ENCODE measurements at regions not wholly inside any gene's neighbourhood (a gene's known extent, or its start where the extent isn't known, plus 50 kb on each side); places are given as distances from the start of the nearest gene placed in this dataset.

DNA sequence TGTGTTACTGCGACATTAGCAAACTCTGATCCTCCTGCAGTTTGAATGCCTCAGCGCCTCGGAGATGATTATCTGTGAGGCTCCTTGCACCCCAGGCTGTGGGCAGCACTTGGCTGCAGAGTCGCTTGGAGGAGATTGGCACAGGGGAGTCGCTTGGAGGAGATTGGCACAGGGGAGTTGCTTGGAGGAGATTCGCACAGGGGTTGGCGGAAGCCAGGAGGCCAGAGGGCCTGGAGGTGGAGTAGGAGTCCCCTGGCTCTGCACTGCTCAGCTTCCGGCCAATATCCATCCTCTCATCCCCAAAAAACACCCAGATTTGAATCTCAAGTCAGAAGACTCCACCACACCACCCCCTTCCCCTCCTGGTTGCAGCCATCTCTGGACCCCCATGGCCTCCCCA lies 192.6 kb upstream of the NECTIN1 start:
- H3K79me2 ChIP-seq (ENCODE audit: control insufficient read depth, insufficient read depth, low read length), result no peaks in the 10 kb centered on the region
- no peaks in the 10 kb centered on the region for H3K9me3 ChIP-seq (replicated peaks; ENCODE audit: control insufficient read depth, insufficient read depth, low read length)
- no peak overlapping the region for H3K4me3 ChIP-seq (replicated peaks in 1 of 3; ENCODE audit: insufficient read depth in 1 of 3, low read depth in 1 of 3, low read length in 3 of 3)
- no peaks in the 10 kb centered on the region for H3K4me1 ChIP-seq (ENCODE audit: control insufficient read depth, extremely low read depth, insufficient read depth, low read length)
- BruUV-seq (replicated peaks), result no TSS peak
- ChIA-PET POLR2A (no interaction called here), CTCF (no interaction called here)
- H3K4me2 ChIP-seq (ENCODE audit: insufficient read depth, low read length), result no peak overlapping the region
- TF ChIP-seq, protein P1, sequence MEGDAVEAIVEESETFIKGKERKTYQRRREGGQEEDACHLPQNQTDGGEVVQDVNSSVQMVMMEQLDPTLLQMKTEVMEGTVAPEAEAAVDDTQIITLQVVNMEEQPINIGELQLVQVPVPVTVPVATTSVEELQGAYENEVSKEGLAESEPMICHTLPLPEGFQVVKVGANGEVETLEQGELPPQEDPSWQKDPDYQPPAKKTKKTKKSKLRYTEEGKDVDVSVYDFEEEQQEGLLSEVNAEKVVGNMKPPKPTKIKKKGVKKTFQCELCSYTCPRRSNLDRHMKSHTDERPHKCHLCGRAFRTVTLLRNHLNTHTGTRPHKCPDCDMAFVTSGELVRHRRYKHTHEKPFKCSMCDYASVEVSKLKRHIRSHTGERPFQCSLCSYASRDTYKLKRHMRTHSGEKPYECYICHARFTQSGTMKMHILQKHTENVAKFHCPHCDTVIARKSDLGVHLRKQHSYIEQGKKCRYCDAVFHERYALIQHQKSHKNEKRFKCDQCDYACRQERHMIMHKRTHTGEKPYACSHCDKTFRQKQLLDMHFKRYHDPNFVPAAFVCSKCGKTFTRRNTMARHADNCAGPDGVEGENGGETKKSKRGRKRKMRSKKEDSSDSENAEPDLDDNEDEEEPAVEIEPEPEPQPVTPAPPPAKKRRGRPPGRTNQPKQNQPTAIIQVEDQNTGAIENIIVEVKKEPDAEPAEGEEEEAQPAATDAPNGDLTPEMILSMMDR (IDR thresholded peaks at IDR 0.05; ENCODE audit: extremely low read depth in 1 of 2, insufficient read depth in 1 of 2, low read depth in 1 of 2, low read length in 2 of 2), result no peak
- TF ChIP-seq EZH2 (IDR thresholded peaks at IDR 0.05; ENCODE audit: borderline replicate concordance, low read depth, low read length, severe bottlenecking), result no peak
- TF ChIP-seq, protein P2, sequence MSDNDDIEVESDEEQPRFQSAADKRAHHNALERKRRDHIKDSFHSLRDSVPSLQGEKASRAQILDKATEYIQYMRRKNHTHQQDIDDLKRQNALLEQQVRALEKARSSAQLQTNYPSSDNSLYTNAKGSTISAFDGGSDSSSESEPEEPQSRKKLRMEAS (IDR thresholded peaks at IDR 0.05; ENCODE audit: insufficient read depth, insufficient read length), result no peak
- DNase-seq (ENCODE audit: low read depth, low spot score) (no peak), FAIRE-seq (no peak)
- H2AFZ ChIP-seq (ENCODE audit: low read depth, low read length), result no peak overlapping the region
- no peaks in the 10 kb centered on the region for H3K36me3 ChIP-seq (ENCODE audit: control insufficient read depth in 2 of 2, extremely low read depth in 1 of 2, insufficient read depth in 2 of 2, low read length in 2 of 2)
- dilution Hi-C loops (cut with MboI; ENCODE audit: extremely low pct_ligation_motif_present, low sequenced_read_pairs), result no loop called here
- no peak overlapping the region for H3K27ac ChIP-seq (ENCODE audit: insufficient read depth, low read depth, low read length)
- no peaks in the 10 kb centered on the region for H3K27me3 ChIP-seq (ENCODE audit: control insufficient read depth in 2 of 2, insufficient read depth in 2 of 2, low read length in 2 of 2)
- intact Hi-C loops (cut with micrococcal nuclease), result no loop called here
- no peaks in the 10 kb centered on the region for H3K9me1 ChIP-seq (replicated peaks; ENCODE audit: control insufficient read depth, extremely low read depth, insufficient read depth, low read length)
- H4K20me1 ChIP-seq (replicated peaks; ENCODE audit: control insufficient read depth, extremely low read depth, insufficient read depth, low read length), result no peaks in the 10 kb centered on the region
- H3K9ac ChIP-seq (replicated peaks; ENCODE audit: extremely low read depth, insufficient read depth, low read length), result no peak overlapping the region

DNA sequence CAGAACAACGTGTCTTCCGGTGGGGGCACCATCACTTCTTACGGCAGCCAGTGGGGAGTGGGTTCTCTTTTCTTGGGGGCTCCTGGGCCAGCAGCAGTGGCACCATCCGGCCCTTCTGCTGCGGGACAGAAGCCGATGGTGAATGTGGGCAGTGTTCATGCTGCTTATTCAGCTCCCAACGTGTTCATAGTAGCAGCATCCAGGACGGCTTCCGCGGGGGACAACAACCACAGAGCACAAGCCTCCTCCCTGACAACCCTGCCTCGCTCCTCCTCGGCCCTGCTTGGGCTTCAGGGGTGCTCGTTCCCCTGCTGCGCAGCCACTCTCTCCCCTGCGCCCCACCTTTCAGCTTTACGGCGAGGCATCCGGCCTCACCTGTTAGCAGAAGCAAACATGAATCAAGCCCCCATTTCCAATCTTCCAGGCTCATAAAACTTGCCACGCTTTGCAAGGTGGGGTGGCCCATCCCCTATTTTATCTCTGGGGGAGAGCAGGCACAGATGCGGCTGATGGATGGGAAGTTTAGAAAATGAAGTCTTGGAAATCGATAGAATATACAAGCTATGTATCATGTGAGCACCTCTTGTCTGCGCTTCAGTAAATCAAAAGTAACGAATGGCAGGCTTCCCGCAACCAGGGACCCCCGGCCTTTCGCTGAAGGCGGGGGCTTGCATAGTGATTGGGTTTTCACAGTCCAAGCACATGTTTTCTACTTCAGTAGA lies 191.8 kb upstream of the NECTIN1 start:
- no peaks in the 10 kb centered on the region for H3K4me1 ChIP-seq (ENCODE audit: control insufficient read depth, extremely low read depth, insufficient read depth, low read length)
- H3K4me3 ChIP-seq (replicated peaks in 1 of 3; ENCODE audit: insufficient read depth in 1 of 3, low read depth in 1 of 3, low read length in 3 of 3), result no peak overlapping the region
- H3K27me3 ChIP-seq (ENCODE audit: control insufficient read depth in 2 of 2, insufficient read depth in 2 of 2, low read length in 2 of 2), result no peaks in the 10 kb centered on the region
- no peak overlapping the region for H2AFZ ChIP-seq (ENCODE audit: low read depth, low read length)
- no peaks in the 10 kb centered on the region for H3K9me1 ChIP-seq (replicated peaks; ENCODE audit: control insufficient read depth, extremely low read depth, insufficient read depth, low read length)
- no peaks in the 10 kb centered on the region for H4K20me1 ChIP-seq (replicated peaks; ENCODE audit: control insufficient read depth, extremely low read depth, insufficient read depth, low read length)
- dilution Hi-C loops (cut with MboI; ENCODE audit: extremely low pct_ligation_motif_present, low sequenced_read_pairs), result no loop called here
- H3K36me3 ChIP-seq (ENCODE audit: control insufficient read depth in 2 of 2, extremely low read depth in 1 of 2, insufficient read depth in 2 of 2, low read length in 2 of 2), result no peaks in the 10 kb centered on the region
- no peak overlapping the region for H3K4me2 ChIP-seq (ENCODE audit: insufficient read depth, low read length)
- no peaks in the 10 kb centered on the region for H3K9me3 ChIP-seq (replicated peaks; ENCODE audit: control insufficient read depth, insufficient read depth, low read length)
- H3K27ac ChIP-seq (ENCODE audit: insufficient read depth, low read depth, low read length), result no peak overlapping the region
- no TSS peak for BruUV-seq (replicated peaks)
- intact Hi-C loops (cut with micrococcal nuclease), result no loop called here
- CTCF ChIA-PET, result no interaction called here
- FAIRE-seq (no peak), DNase-seq (ENCODE audit: low read depth, low spot score) (no peak)
- TF ChIP-seq JUN (IDR thresholded peaks at IDR 0.05; ENCODE audit: borderline replicate concordance, insufficient read depth, insufficient read length, low read depth), result no peak
- TF ChIP-seq POLR2AphosphoS5 (IDR thresholded peaks at IDR 0.05; ENCODE audit: insufficient read depth, low read depth, low read length), result no peak
- TF ChIP-seq, protein P1 (IDR thresholded peaks at IDR 0.05; ENCODE audit: extremely low read depth in 1 of 2, insufficient read depth in 1 of 2, low read depth in 1 of 2, low read length in 2 of 2), result no peak
- TF ChIP-seq MYC (IDR thresholded peaks at IDR 0.05; ENCODE audit: low read depth, low read length), result no peak
- no peak for TF ChIP-seq EZH2 (IDR thresholded peaks at IDR 0.05; ENCODE audit: borderline replicate concordance, low read depth, low read length, severe bottlenecking)
- TF ChIP-seq, protein P2 (IDR thresholded peaks at IDR 0.05; ENCODE audit: insufficient read depth, insufficient read length), result no peak
- TF ChIP-seq GATA2 (IDR thresholded peaks at IDR 0.05; ENCODE audit: insufficient read depth, insufficient read length, low read depth, low read length), result no peak
- no peak for TF ChIP-seq FOS (IDR thresholded peaks at IDR 0.05; ENCODE audit: borderline replicate concordance, insufficient read depth, low read length)
- no peak for TF ChIP-seq POLR2A (IDR thresholded peaks at IDR 0.05; ENCODE audit: low read depth, low read length)
- H3K79me2 ChIP-seq (ENCODE audit: control insufficient read depth, insufficient read depth, low read length), result no peaks in the 10 kb centered on the region
- POLR2A ChIA-PET, result no interaction called here
- H3K9ac ChIP-seq (replicated peaks; ENCODE audit: extremely low read depth, insufficient read depth, low read length), result no peak overlapping the region

Data from endothelial cell of umbilical vein (primary cell).